HG03378 (cell line): ENCODE measurements at regions not wholly inside any gene's neighbourhood (a gene's known extent, or its start where the extent isn't known, plus 50 kb on each side); places are given as distances from the start of the nearest gene placed in this dataset.

ENCODE experiments used
- ATAC-seq: cut with Tn5 transposase; IDR thresholded peaks from one replicate; pipeline ENCODE4 v1.9.1; 2021; ENCODE audit warnings: mild to moderate bottlenecking, moderate library complexity; ENCODE audit not compliant: unreplicated experiment

DNA sequence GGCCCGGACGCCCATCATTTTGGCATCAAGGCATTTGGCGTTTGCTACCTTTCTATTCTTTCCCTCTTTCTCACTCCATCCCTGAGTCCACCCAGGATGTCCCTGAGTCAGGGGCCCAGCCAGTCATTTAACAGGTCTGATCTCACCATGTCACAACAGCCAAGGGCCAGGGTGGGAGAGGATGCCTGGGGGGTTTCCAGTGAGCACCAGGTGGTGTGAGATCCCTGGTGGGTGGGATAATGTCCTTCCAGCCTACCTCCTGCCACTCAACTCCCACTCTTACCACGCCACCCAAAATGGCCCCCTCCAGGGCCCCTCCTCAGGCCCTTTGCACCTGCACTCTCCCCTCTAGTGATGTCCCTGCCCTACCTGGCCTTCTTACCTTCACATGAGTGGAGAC lies 310.8 kb downstream of the BCL11B start:
- no peak for ATAC-seq

DNA sequence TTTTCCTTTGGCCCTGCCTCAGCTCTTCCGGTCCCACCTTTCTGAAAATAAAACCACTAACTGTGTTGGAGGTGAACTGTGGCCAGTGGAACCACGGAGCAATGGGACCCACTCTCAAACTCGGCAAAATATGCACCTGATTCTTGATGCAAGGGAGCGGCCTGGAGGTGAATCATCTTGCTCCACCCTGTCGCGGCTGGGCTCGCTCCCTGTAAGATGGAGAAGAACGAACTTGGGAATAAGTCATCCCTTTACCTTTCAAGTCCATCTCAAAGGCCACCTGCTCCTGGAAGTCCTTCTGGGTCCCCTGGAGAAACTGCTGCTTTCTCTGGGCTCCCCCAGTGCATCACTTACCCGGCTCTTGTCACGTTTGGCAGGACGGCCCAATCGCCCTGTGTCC lies 309.9 kb downstream of the BCL11B start:
- ATAC-seq, result no peak

DNA sequence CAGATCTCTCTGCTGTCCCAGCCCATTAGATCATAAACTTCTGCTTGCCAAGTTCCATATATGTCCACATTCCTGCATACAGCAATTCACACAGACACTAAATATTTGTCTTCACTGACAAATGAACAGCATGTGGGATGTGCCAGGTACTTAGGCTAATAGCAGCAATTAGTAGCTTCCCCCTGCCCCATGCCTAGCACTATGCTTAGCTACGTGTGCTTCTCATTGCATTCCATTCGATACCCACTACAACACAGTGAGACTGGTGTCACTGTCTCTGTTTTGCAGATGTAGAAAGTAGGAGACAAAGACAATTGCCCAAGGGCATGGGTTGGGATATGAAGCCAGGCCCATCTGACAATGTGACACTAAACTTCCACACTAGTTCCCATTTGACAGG lies 308.4 kb downstream of the BCL11B start:
- ATAC-seq, result no peak

DNA sequence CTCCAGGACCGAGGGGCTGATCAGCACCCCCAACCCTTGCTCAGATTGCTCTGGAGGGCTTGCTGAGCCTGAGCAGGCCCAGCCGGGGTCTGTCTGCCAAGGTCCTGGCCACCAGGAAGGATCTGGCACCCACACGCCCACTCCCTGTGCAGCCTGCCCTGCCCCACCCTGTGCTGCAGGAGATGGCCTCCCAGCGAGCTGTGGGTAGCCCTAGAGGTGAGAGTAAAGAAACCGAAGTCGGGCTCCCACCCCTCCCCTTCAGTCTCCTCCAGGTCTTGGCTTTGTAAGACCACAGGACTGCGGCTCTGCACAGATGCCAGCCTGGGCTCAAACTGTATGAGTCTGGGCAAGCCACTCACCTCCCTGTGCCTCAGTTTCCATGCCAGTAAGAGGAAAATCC lies 307.8 kb downstream of the BCL11B start:
- ATAC-seq, result no peak

DNA sequence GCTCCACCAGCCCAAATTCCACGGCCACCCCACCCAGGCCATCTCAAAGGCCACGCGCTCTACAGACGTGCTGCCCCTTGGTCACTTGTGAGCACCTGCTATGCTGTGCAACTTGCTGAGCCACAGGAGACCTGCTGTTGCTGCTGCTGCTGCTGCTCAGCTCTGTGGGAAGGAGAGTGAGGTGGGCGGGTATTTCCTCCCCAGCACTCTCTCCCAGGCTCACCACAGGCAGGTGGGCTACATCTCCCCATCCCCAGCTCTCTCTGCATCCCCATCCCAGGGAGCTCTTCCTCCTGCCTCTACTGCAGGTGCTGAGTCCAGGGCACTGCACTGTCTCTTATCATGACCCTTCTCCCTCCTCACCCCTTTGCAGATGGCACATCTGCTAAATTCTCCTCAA lies 306.9 kb downstream of the BCL11B start:
- ATAC-seq, result no peak

DNA sequence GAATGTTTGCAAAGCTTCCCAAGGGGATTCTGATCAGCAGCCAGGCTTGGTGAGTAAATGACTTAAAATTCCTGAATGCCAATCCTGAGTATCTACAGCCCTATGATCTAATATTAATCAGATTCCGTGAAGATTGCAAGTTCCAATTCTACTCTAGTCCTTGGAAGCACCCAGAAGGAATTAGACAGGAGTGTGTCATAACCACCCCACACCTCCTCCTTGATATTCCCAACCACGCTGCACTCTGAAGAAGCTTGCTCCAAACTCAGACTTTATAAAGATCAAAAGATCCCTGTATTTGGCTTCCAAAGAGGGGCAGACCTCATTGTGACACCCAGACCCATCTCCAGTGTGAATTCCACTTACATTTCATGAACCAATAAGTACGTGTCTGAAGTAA lies 306.0 kb downstream of the BCL11B start:
- ATAC-seq, result no peak

DNA sequence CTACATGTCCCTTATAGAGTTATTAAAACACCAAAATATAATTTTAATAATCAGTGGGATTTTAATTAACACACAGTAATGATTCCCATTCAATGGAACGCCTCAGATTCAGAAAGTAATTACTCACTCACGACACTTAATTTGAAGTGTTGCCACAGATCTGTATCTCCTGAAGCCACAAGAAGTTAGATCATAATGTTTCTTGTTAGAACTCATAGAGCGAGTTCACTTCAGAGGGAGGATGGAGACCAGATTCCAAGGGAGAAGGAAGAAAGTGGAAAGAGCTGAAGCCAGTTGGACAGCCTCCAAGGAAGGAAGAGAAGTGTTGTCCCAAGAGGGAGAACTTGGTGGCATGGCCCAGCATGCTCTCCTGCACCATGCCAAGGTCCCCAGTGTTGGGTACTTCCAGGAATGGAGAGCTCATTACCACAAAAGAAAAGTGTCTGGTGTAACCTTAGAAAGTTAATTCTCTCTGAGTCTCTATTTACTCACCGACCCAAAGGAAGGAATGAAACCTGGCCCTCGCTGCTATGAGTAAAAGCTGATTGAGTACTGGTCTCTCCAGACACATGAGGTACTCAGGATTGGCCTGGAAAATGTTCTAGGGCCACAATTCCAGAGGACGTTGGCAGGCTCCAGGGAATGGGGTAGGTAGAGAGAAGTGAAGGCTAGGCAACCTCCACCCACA lies 305.4 kb downstream of the BCL11B start:
- ATAC-seq, result no peak

DNA sequence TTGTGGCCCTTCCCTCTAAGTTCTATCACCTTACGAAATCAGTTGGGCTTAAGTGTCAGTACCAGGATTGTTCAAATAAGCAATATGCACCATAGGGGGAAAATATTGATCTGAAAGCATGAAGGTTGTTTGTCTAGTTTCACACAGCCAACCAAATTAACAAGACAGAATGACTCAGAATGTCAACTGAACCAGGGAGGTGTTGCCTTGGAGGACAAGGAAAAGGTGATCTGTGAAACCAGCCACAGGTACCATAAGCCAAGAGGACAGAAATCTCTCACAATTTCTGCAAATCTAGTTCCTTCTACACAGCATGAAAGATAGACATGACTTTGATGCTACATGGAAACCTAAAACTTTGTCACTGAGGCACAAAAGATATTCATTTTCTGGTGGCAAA lies 297.9 kb downstream of the BCL11B start:
- no peak for ATAC-seq

DNA sequence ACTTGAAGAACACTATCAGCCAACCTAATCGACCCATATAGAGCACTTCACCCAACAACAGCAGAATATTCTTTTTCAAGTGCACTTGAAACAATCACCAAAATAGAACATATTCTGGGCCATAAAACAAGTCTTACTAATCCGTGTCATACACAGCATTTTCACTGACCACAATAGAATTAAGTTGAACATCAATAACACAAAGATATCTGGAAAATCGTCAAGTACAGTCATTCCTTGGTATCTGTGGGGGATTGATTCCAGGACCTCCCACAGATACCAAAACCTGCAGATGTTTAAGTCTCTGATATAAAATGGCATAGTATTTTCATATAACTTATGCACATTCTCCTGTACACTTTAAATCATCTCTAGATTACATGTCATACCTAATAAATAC lies 295.7 kb downstream of the BCL11B start:
- ATAC-seq, result no peak

DNA sequence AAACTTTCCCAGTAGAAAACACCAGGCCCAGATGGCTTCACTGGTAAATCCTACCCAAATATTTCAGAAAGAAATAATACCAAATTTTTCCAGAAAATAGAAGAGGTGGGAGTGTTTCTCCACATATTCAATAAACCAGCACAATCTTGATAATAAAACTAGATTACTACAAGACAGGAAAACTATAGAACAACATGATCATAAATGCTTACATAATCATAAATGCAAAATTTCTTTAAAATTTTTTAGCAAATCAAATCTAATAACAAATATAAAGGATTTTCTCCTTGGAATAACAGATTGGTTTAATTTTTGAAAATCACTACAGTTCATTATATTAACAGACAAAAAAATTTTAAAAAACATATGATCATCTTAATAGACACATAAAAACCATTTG lies 294.5 kb downstream of the BCL11B start:
- ATAC-seq, result no peak

DNA sequence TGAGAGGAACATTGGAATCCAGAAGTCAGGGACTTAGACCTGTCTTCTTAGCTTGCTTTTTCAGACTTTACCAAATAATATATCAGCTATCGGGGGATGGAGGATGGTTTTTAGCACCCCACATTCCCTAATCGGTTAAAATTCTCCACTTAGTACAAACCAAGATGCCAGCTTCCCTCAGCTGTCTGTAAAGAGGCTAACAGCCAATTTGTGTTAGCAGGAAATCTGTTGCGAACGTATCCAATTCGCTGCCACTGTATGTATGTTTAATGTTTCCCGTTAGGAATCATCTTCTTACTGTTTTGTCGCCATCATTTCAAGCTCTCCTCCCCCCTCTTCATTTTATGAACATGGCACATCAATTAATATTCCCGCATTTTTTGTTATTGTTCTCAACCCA lies 289.0 kb downstream of the BCL11B start:
- no peak for ATAC-seq

DNA sequence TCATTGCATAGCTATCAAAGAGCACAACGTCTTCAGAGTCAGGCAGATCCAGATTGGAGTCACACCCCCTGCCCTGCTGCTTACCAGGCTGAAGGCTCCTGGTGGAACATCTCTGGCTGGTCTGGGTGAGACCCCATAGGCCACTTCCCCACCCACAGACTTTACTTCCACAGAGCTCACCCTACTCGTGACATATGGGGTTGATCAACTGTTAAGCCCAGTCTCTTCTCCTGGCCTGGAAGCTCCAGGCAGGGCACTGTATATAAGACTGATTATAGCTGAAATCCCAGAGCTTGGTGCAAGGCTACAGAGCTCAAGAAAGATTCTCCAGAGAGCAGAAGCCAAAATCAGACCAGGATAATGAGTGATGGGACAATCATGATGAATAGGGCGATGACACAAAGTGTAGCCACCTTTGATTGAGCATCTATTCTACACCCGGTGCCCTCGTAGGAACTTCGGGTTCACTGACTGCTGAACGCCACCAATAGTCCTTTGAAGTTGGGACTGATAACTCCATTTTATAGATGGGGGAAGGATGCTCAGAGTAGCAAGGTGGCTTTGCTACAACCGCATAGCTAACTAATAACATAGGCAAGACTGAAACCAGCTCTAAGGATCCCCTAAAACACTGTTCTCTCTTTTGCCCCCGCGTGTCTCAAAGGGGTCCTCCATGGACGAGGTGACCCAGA lies 287.8 kb downstream of the BCL11B start:
- no peak for ATAC-seq

DNA sequence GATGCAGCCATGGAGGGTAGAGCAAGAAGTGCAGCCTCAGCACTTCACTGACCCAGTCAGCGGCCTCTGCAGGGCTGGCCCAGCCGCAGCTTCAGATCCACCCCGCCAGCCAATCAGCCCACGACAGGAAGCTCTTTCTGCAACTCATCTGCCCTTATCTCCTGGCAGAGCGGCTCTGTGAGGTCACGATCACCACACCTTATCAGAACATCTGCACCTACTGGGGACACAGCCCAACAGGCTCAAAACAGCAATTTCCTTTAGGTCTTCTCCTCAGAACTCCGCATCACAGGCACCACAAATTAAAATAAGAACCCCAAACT lies 287.3 kb downstream of the BCL11B start:
- ATAC-seq, result no peak

DNA sequence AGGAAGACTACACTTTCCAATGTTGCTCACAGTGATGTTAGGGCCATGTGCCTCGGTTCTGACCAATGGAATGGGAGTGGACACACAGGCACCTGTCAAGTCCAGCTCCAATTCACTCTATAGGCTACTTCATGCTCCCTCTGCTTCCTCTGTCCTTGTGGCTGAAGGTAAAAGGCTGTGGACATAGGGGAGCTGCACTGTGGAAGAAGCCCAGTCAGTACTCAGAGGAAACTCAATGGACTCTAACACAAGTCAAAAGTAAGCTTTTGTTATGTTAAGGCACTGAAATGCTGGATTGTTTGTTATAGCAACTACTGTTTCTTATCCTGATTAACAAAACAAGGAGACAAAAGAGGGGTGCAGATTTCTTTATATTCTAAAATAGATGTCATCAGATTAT lies 278.2 kb downstream of the BCL11B start:
- ATAC-seq, result no peak

DNA sequence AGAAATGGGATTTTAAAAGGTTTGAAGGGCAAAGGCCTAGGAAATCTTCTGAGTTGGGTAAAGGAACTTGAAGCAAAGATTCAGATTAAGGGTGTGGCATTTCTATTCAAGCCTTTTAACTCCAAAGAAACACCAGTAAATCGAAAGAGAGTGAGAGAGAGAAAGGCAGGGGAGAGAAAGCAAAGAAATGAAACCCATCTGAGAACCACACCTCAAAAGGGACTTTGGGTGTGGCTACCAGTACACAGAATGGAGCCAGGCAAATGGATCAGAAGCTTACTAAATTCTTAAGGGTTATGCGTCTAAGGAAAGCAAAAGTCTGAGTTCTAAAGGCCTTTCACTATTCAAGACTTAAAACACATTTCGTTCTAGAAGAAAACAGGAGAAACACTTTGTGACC lies 277.4 kb downstream of the BCL11B start:
- ATAC-seq, result no peak

DNA sequence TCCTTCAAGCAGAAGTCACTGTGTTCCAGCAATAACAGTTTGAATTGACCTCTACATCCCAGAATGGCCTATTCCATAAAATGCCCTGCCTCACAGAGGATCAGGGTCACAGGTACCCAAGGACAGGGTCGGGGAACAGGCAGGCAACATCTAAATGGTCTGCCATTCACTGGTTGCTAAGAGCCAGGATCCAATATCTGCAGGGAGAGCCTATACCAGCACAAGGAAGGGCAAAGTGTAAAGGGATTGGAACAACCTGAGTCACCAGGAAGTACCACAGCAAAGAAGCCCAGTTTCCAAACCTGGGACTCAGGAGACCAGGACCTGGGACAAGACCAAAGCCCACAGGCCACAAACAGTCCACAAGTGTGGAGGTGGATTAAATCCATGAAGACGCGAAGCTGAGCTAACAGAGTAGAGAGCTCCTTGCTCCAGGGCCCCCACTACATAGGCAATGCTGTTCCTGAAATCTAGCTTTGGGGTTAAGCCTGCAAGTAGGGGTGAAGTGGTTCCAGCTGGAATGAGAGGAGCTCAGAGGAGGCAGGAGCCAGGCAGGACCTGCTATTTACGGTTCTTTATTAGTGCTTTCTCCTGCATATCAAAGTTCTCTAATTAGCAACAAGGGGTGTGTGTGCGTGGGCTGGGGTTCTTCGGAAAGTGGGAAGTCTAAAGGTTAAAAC lies 274.3 kb downstream of the BCL11B start:
- no peak for ATAC-seq

DNA sequence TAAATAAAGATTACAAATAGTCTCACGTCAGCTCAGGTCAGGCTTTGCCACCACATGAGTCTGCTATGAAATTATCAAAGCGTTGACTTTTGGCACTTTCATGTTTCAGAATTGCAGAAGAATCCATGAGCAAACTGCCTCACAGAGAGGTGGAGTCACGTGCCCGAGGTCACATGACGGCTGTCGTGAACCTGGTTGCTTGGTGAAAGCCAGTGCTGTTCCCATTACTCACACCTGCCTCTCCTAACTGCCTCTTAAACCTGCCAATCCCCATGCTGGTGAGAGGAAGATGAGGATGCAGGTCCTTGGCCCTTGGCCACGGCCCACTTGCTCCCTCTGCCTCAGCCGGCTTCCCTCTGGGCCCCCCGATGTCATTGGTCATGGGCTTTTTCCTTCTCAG lies 272.7 kb downstream of the BCL11B start:
- ATAC-seq, result no peak

DNA sequence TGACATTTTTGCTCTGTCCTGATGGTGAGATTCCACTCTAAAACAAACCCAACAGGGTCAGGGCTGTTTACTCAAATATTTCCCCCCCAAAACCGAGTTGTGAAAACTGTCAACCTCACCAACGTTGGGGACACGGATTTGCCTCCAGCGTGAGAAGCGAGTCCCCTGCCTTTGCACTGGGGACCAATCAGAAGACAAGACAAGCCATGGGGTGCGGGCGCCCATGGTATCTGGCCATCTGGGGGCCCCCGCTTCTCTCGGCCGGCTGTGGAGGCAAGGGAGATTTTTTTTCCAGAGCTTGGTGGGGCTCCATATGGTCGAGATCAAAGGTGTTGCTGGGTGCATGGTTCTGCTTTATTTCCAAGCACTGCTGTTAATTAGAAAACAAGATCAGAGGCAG lies 272.1 kb downstream of the BCL11B start:
- no peak for ATAC-seq

DNA sequence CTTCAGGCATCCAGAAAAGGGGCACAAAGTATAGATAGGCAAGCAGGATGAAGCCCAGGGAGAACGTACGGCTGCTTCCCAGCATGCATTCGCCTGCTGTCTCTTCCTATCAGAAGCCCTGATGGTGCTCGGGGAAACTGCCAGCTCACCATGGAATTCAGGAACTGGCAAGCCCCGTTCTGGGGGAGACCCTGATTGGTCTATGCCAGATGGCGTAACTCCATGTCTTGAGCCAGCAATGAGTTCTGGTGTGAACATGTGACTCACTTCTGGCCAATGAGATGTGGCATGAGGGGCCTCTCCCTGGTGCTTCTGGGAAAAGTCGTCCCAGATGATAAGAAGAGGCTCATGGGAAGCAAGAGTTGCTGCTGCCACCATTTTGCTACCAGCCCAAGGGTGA lies 270.8 kb downstream of the BCL11B start:
- ATAC-seq, result no peak

DNA sequence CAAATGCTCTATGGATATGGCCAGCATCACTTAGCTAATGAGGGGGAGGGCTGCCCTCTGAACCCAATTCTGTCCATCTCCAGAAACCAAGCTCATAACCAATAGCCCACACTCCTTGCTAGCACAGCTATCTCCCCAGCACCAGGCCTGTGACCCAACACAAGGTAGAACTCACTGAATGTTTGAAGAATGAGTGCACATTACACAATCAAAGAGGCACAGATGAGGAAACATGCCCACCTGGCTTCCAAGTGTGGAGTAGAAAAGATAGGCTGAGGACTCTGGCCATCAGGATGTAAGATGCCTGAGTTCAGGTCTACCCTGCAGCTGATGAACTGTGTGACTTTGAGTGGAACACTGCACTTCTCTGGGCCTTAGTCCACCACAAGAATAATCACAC lies 268.4 kb downstream of the BCL11B start:
- no peak for ATAC-seq

DNA sequence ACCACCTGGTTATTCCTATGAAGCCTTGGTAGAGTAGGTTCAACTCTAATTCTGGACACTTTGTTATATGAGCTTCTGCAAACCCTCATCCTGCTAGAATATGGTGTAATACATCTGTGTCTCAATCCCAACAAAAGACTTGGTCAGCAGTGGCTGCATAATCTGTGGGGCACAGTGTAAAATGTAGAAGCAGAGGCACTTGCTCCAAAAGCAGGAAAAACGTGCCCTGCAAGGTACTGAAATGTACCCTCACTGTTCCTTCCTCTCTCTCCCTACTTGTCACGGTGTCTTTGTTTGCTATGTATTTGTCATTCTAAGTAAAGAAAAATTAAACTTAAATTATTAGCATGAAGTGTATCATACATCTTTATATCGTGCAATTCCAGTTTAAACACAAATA lies 267.9 kb downstream of the BCL11B start:
- ATAC-seq, result no peak

DNA sequence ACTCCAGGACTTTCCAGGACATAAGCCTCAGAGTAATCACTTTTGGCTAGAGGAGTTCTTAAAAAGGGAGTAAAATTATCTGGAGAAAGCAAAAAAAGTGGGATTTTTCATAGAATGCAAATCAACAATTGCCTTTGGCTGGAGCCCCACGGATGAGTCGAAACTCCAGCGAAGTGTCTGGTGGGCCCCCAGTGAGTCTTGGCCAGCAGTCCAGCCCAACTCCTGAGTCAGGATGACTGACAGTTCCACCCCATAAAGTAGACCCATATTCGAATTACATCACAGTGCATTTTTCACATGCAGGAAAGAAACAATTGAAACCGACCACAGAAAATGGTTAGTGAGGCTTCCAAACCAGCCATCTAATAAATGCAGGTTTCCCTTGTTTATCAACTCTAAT lies 265.7 kb downstream of the BCL11B start:
- ATAC-seq, result no peak

DNA sequence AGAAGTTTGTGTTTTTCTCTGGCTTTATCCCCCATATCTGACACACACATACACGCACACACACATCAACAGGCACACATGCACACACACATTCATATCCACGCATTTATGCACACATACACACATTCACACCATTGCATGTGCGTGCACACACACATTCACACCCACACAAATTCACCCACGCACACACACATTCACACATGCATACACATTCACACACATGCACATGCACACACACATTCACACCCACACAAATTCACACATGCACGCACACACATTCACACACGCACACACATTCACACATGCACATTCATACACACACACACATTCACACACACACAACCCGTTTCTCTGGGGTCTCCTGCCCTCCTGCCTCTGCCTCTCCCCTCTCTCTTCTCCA lies 264.2 kb downstream of the BCL11B start:
- no peak for ATAC-seq
